GM21423 (cell line): ENCODE measurements at regions not wholly inside any gene's neighbourhood (a gene's known extent, or its start where the extent isn't known, plus 50 kb on each side); places are given as distances from the start of the nearest gene placed in this dataset.
"Not testable (repeated sequence)": the region's sequence is repeated elsewhere in the genome, so short reads cannot be mapped to it uniquely, and the experiment has no call there.

ENCODE experiments used
- ATAC-seq: cut with Tn5 transposase; IDR thresholded peaks from one replicate; pipeline ENCODE4 v1.9.1; 2021; ENCODE audit warnings: mild to moderate bottlenecking, moderate library complexity; ENCODE audit not compliant: unreplicated experiment

DNA sequence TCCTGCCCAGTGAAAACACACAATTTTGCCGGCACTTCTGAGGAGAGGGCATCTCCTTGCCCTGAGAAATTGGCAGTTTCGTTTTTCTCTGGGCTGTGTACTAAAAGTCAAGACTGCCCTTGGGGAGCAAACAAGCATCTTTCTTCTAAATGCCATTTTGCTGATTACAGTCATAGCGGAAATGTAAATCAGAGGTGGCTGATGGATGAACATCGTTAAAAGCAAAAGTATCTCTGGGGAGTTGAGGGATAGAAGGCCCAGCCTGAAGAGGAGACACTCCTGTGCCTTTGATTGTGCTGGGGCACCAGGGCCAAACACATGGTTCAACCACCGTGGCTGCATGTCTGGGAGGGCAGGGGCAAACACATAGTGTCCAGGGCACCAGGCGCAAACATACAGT is 49.8 kb downstream of the ABCC12 start:
- no peak for ATAC-seq

DNA sequence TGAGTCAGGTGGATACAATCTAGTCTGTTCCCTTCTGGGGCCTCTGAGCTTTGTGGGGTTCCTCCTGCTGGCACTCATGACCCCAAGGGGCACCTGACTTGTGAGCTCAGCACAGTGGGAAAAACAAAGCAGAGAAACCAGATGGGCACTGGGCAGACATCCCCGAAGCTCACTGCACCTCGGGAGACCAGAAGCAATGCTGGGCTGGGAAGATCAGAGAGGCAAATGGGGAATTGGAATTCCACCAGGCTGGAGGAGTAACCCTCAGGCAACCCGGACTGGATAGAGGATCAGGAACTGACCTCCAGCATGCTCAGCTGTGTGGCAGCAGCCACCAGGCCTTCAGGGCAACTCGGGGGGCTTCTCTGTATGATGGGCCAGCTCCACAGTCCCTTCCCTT is 50.3 kb downstream of the ABCC12 start:
- ATAC-seq: no peak

DNA sequence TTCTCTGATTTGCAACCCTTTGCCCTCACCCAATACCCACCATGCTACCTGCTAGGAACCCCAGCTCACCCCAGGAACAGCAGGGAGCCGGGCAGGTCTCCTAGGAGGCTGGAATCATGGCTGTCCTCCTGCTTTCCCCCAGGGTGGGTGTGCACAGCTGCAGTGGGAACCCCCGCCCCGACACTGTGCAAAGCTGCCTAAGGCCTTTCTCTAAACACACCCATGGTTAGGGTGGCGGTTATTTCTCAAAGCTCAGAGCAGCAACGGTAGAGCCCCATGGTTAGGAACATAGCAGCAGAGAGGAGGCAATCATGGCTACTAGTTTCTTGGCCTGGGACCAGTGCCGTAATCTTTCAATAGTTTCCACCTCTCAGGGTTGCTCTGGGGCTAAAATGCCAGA is 52.2 kb downstream of the ABCC12 start:
- ATAC-seq: no peak

DNA sequence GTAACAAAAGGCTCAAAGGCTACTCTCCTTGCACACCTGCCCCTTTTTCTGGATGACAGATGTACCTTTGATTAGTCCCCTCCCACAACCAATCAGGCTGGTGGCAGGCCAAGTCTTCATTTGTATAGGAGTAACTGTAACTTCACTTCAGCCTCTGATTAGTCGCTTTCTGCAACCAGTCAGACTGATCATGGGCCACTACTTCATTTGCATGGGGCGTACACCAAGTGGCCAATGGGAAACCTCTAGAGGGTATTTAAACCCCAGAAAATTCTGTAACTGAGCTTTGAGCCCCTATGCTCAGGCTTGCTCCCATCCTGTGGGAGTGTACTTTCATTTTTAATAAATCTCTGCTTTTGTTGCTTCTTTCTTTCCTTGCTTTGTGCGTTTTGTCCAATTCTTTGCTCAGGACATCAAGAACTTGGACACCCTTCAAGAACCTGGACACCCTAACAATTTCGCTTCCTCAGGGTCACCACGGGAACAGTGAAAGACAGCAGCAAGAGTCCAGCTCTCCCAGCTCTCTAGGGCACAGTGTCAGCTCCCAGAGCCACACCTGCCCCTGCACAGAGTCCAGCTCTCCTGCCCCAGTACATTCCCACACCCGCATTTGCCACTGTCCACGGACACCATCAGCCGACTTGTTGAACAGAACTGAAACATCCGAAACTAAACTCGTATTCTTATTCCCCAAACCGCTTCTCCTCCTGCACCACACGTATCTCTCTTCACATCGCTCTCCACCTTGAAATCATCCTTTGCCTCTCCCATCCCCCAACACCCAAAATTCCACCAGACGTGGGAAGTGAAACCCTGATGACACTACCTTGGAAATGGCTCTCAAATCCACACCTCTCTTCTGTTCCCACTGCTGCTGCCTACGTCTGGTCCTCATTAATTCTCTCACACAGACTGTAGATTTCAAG is 53.4 kb downstream of the ABCC12 start:
- ATAC-seq: no peak

DNA sequence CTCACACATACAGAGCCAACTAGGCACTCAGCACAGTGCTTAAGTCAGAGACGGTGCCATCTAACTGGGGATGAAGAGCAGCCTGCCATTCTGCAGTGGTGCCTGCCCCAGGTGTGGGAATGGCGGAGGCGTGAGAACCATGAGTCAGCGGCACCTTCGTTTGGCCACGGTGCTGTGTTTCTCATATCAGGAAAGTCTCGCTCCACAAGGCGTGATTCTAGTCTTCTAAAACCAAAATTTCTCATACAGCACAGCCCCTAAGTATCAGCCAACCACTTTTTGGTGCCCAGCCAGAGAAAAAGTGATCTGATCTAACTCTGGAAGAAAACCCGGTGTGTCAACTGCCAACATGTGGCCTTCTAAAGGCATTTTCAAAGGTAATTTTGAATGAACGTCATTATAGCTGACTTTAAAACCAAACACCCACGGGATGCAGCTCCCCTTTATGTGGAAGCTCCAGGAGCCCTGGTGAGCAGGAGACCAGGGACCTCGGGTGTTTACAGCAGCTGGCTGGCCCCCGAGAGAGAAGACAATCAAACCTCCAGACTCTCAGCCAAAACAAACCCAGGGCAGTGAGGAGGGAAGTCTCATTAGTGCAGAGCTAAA is 54.6 kb downstream of the ABCC12 start:
- no peak for ATAC-seq

DNA sequence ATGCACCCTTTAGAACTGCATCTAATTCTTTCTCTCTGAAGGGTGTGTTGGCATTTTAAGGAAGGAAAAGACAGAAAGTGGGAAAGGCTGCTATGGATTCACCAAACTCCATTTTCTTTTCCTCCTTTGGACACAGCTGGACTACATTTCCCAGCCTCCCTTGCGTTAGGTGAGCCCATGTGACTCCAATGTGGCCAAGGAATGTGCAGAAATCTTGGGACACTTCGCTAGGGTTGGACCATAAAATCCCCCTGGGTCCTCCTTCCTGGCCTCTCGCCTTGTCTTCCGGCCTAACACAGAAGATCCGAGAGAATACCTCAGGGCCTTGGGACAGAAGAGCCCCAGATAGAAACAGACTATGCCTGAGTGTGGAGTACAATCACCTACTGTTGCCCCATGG is 56.3 kb downstream of the ABCC12 start:
- no peak for ATAC-seq

DNA sequence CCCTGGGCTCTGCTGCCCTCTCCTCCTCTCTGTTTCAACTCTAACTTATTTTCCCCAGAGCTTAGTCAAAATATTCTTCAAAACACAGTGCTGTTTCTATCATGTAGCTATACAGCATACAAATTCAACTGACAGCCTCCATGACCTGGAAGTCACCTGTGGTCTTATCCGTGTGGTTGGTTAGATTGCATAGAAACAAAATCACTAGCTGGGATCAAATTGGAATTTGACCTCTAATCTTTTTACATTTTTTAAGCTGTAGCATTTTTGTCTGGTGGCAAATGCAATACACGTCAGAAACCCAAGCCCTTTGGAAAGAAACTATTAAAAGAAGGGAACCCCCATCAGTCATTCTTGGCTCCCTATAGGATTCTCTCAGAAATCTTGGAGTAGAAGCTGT is 57.3 kb downstream of the ABCC12 start:
- no peak for ATAC-seq

DNA sequence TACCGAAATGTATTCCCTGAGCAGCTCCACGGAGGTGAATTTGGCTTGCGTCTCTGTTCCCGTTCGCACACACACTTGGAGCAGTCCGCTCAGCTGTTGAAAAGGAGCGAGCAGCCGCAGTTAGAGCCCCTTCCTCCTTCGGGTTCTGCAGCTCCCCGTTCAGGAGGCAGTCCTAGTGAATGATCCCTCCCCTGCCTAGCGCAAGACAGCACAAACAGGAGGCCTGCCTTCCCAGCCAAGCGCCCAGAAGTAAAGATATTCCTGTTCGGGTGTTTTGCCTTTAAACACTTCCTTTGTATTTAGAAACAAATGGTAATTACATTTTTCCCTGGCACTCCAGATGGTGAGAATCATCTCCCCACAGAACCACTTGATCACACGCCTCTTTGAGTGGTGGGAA is 64.7 kb downstream of the ABCC12 start:
- ATAC-seq: no peak

DNA sequence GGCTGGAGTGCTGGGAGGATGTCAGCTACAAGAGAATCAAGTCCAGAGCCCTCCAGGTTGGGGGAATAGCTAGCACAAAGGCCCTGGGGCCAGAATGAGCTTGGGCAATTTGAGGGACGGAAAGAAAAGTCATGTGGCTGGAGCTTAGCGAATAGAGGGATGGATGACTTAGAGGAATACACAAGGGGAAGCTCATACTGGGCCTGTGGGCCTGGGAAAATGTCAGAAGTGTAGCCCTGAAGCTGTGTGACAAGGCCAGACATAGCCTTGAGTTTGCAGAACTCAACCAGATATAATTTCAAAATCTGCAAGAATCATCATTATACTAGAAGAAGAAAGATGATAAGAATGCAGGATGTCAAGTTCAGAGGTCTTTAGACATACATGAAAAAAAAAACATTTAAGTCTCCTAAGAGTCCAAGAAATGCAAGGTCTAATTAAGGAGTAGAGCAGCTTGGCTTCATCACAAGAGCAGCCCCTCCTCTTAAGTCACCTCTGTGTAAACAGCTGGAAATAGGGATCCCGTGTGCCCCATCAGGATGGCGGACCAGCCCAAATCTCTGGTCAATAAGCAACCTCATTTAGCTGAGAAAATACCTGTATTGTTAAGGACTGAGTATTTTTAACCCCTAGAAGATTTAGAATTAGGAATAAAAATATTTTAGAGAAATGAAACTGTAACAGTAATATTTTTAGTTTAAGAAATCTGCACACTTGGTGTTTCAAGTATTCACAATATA is 66.6 kb downstream of the ABCC12 start:
- no peak for ATAC-seq

DNA sequence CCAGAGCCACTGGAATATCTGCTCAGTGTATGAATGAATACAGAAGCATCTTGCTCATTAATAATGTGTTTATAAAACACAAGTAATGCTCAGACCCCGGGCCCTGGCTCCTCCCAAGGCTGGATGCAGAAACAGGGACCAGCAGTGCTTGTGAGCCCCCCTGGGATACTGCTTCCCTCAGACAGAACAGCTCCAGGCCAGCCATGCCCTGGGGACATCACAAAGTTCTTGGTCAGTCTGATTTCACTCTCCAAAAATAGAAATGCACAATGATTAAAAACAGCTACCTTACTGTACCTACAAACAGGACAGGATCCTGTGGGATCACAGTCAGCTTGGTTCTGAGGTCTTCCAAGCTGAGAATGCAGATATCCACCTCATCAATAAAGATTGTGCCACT is 68.2 kb downstream of the ABCC12 start:
- ATAC-seq: no peak

DNA sequence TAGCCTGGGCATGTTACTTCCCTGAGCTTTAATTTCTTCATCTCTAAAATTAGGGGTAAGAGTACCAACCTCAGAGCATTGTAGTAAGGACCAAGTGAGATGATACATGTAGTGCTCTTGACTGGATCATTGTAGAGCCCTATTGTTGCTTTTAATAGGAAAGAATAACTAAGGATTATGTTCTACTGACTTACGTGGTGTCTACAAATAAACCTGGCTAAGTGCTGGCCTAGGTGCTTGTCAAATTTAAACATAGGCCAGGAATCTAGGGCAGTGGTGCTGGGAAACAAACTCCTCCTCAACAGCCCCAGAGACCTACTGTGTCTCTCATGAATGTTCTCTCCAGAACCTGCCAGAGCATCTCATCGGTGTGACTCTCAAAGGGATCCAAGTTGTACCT is 69.4 kb downstream of the ABCC12 start:
- ATAC-seq: no peak

DNA sequence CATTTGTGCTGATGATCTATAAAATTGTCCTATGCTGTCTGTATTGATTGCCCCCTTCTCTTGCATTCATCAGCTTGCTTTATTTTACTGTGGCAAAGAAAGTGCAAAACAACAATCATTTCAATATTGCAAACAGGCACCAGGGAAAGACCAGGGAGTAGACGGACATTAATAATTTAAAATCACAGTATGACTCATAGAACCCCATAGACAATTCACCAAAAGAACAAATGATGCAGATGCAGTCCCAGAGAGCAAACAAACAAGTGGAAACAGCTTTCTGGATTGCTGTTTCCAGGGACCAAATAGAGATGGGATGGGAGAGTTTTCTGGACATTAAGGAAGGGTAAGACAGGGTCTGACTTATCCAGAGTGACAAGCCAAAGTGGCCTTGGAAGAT is 70.1 kb downstream of the ABCC12 start:
- ATAC-seq: no peak

DNA sequence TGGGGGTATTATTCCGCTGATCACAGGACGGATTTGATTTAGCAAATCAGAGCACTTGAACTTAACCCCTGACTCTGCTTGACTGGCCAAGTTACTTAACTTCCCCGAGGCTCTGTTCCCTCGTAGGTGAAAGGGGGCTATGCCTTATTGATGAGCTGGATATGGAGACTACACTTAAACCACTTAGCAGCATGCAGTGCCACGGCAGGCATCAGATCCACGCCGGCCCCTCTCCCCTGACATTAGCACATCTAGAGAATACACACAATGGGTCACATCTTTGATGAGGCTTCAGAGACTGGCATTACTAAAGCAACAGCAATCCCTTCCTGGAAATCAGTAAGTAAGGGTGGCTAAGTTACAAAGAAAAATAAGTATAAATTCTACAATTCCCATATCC is 71.0 kb downstream of the ABCC12 start:
- ATAC-seq: no peak

DNA sequence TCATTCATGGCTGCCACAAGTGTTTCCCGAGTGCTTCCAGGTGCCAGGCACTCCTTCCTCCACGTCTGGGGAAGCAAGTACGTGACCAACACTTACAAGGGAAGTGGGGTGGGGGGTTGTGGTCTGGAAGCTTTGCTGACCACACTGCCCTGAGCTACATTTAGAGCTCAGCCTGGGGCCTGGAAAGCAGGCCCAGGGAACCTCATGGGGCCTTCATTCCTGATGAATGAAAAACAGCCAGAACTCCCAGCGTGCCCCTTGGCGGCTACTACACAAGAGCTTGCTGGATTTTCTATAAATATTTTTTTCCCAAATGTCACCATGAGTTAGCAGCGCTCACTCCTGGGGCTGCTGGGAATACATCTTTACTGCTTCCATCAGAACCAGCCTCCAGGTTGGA is 73.3 kb downstream of the ABCC12 start:
- no peak for ATAC-seq

DNA sequence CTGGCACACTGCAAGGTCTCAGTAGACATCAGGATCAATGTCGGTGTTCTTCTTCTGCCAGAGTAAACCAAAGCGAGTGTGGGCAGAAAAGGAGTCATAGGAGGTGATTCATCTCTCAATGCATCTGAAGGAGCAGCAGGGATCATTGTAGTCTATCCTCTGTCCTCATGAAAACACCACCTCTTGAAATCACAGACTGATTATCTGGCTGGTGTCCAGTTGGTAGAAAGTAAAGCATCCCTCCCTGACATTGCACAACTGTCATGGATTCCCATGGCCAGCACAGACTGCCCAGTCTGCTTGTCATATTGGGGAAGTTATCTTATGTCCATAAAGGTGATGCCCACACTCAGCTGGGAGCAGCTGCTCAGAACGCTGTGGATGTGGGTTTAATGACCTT is 74.1 kb downstream of the ABCC12 start:
- ATAC-seq: no peak

DNA sequence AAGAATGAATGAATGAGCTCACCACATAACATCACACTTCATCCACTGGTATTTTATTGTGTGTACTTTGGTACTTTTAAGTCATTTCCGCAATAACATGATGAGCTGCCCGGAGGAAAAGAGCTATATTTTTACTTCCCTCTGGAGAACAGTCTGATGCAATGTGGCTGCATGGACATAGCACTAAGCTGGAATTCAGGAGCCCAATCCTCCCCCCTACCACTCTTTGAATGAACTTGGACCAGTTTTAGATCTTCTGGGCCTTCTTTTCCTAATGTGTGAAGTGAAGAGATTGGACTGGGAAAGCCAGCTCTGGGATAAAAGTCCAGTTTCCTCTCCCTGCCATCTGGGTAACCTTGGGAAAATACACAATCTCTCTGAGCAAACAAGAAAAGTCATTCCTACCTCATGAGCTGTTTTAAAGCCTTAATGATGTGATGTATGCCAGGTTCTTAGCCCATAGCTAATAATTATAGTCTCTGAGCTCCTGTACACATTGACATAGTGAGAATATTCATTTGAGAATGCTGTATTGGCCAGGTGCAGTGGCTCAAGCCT is 79.3 kb downstream of the ABCC12 start:
- ATAC-seq: no peak

DNA sequence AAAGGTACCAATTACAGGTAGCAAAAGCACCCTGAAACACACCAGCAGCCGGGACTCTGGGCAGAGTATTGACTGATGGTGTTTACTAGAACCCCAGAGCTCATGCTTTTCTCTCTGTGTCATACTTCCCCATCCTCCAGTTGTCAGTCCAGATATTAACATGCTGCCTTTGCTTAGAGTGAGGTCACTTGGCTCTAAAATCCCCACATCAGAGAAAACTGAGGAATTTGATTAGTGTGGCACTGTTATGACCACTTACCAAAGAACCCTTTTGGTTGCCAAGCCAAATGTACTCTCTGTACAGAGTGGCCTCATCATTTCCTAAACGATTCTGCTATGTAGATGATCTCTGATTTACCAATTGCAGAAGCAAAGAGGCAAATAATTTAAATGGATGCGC is 80.4 kb downstream of the ABCC12 start:
- ATAC-seq: no peak

DNA sequence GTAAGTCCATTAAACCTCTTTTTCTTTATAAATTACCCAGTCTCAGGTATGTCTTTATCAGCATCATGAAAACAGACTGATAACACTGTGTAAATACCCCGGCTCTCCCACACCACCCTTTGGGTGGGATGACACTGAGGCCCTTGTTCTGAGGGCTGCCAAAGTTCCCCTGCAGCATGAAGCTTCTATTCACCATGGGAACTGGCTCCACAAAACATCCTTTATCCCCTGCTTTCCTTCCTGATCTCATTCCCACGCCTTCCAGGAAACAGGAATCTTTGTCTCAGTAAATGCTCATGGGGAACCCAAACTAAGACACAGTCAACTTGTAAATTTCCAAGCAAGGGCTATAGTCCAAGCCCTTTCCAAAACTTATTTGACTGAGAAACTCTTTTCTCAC is 88.4 kb downstream of the ABCC12 start:
- no peak for ATAC-seq

DNA sequence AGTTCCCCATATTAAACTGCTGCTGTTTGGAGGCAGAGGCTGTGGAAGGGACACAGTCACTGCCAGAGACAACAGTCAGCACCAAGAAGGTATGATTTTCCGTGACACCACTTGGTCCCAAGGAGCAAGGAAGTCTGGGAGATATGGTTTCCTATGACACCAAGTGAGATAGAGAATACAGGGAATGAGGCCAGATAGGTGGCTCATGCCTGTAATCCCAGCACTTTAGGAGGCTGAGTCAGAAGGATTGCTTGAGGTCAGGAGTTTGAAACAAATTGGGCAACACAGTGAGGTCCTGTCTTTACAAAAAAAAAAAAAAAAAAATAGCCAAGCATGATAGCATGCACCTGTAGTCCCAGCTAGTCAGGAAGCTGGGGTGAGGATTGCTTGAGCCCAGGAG is 90.8 kb downstream of the ABCC12 start:
- no peak for ATAC-seq

DNA sequence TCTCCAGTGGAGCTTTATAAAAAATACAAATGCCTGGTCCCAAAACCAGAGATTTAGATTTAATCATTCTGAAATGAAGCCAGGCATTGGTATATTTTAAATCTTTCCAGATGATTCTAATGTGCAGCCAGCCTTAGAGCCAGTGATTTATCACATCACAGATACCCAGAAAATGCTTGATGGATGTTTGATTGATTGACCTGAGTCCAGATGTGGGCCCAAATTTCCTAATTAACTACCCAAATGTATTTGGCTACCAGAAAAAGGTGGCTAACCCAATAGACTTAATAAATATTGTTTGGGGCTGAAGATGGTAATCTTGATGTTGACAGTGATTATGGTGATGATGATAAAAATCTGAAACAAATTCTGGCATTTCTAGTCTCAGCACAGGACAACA is 93.1 kb downstream of the ABCC12 start:
- no peak for ATAC-seq

DNA sequence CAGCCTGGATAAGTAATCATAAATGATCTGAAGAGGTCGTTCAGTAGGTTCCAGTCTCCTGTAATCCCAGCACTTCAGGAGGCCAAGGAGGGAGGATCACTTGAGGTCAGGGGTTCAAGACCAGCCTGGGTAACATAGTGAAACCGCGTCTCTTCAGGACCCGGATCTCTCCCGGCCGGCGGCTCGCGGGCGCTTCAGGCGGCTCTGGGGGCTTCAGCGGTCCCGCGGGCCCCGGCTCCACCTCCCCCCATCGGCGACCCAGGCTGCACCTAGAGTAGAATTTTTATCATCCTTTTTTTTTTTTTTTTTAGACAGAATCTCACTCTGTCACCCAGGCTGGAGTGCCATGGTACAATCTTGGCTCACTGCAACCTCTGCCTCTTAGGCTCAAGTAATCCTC is 95.9 kb downstream of the ABCC12 start:
- no peak for ATAC-seq

DNA sequence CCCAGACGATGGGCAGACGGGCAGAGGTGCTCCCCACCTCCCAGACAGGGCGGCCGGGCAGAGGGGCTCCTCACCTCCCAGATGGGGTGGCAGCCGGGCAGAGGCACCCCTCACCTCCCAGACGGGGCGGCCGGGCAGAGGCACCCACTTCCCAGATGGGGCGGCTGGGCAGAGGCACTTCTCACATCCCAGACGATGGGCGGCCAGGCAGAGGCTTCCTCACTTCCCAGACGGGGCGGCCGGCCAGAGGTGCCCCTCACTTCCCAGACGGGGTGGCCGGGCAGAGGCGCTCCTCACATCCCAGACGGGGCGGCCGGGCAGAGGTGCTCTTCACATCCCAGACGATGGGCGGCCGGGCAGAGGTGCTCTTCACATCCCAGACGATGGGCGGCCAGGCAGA is 96.6 kb downstream of the ABCC12 start:
- not testable (repeated sequence) for ATAC-seq
